HS-27A (cell line): ENCODE measurements at regions not wholly inside any gene's neighbourhood (a gene's known extent, or its start where the extent isn't known, plus 50 kb on each side); places are given as distances from the start of the nearest gene placed in this dataset.

Experiments used
- DNase-seq: peaks from one replicate; pipeline ENCODE4 v3.0.0-alpha.2; 2012; ENCODE audit warnings: low read depth, missing footprints

DNA sequence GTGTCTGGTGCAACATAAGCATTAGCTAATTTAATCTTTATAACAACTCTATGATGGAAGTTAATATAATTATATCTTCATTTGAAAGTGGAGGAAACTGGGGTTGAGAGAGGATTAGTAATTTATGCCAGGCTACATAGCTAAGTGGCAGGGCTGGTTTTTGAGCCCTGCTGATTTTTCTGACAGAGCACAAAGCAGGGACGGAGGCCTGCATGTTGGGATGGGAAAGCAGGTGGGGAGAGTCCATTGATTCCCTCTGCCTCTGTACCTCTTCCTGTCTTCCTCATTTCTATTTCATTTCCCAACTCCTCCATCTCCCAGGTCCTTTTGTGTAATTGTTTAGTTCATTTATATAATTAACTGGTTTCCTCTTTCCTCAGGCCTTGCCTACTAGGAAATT, 251.6 kb upstream of the ZPLD1 start:
- no peak for DNase-seq

DNA sequence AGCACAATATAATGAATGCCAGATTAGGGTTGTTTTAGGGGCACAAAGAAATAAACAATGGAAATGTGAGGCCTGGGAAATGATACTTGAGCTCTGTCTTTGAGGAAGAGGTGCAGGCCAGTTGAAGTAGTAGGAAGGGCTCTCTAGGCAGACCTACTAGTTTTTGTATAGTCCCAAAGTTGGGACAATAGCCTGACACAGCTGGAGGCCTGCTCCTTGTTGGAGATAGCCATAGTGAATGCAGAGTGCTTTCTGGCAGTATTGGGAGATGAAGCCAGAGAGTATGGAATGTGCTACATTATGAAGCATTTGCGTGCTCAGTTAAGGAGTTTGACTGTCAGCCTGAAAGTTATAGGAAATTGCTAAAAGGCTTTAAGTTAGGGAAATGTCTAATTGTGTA, 251.2 kb upstream of the ZPLD1 start:
- no peak for DNase-seq

DNA sequence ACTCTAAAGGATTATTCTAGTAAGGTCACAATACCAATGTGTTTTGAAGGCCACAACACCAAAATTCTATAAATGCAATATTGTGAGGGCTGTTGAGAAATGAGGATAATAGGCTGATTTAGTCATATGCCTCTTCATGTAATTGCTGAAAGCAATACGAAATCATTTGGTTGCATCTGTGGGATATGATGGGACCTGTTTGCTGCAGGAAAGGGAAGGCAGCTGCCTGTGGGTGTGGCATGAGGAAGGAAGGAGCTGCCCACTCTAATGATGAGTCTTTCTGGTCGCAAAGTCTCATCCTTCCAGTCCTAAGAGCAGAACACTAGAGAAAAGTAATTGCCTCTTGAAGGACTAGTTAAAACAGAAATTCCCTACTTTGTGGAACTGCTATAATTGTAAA, 245.3 kb upstream of the ZPLD1 start:
- DNase-seq: no peak

- no peak for DNase-seq
Observed at GRCh38 chr3:102189956-102190723, 244.7 kb upstream of the ZPLD1 start.

GRCh38 chr3:102192575-102192974, 242.2 kb upstream of the ZPLD1 start:
- DNase-seq: no peak

DNA sequence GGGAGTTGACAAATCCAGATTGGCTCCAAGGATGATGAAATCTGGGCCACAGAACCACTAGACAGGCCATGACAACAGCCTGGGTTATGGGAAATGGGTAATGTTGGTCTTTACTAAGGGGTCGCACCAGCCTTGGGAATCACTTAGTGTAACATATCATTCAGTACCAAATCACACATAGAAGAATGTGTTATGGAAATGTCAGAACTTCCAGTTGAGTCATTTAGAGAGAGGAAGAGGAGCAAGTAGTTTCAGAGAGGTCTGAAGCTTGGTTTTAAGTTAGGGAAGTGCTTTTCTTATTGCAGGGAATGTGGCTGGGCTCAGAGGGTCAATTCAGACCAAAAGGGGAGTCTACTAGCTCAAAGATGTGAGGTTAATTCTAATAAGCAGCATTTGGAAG, 241.6 kb upstream of the ZPLD1 start:
- no peak for DNase-seq

- no peak for DNase-seq
Observed at GRCh38 chr3:102194001-102194400, 240.8 kb upstream of the ZPLD1 start.

DNA sequence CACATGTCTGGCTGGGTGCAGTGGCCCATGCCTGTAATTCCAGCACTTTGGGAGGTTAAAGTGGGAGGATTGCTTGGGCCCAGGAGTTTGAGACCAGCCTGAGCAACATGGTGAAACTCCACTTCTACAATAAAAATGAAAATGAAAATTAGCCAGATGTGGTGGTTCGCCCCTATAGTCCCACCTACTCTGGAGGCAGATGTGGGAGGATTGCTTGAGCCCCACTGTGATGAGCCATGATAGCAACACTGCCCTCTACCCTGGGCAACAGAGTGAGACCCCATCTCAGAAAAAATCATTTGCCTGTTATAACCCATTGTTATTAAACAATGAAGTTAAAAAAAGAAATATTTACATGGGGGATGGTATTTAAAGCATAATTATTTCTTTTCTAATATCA, 240.1 kb upstream of the ZPLD1 start:
- no peak for DNase-seq

DNA sequence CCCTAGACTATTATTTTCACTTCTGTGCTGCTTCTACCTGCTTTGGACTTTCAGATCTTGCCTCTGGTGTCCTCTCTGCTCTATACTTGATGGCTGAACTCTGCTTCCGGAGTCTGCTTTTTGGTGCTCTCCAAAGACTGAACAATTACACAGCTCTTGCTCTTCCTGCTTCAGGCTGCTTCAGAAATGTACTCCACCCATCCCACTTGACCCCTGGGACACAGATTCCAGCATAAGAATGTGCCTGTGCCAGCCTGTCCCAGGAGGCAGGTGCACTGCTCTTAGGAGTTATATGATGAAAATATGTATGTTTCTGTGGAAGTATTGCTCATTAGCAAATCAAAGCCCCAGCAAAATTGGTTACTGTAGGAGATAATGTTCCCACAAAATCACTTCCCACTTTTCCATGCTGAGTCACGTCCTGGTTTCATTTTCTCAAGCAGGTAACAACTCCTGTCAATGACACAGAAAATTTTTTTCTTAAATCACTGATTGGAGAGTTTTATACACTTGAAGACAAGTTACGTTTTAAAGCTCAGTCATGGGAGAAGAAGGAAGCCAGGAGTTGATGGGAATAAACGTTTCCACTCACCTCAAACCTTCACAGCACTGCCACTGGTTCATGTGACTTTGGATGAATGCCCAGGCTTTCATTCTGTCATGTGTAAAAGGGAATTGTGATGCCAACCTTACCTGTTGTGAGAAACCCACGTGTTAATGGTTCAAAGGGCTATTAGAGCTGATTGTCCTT, 239.4 kb upstream of the ZPLD1 start:
- DNase-seq: no peak

- no peak for DNase-seq
Observed at GRCh38 chr3:102200126-102200525, 234.7 kb upstream of the ZPLD1 start.

DNA sequence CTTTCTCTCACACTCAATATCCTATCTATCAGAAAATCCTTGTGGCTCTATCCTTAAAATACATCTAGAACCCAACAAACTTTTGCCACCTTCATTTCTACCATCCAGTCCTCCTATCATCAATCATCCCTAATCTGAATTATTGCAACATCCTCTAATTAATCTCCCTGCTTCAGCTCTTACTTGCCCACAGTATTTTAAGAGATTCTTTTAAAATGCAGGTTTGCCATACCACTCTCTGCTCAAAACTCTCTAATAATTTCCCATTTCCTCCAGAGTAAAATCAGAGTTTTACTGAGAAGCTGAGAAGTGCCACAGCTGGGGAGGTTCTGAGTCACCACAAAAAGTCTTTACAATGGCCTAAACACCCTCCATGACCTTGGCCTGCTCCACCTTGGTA, 234.3 kb upstream of the ZPLD1 start:
- DNase-seq: no peak

GRCh38 chr3:102205647-102206046, 229.2 kb upstream of the ZPLD1 start:
- no peak for DNase-seq

DNA sequence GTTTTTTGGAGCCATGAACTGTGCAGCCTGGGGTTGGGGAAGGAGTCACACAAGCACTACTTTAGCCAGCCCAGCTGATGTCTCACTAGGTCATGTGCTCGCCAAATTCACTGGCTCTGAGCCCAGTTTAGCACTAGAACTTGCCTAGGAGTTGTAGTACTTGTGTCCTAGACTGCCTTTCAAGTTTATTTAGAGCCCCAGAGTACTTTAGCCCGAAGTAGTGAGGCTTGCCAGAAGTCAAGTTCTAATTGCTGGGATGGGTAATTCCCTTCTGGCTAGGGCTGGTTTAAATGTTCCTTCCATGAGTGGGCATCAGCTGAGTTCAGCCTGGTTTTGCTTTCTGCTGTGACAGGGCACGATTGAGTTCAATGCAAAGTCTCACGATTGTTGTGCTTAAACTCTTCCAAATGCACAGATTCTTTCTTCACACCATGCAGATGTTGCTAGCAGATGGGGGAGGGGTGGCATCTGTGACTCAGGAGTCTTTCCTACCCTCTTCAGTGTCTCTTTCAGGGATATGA, 228.2 kb upstream of the ZPLD1 start:
- DNase-seq: no peak

- DNase-seq: no peak
Observed at GRCh38 chr3:102207151-102207571, 227.7 kb upstream of the ZPLD1 start.

GRCh38 chr3:102215166-102215565, 219.6 kb upstream of the ZPLD1 start:
- no peak for DNase-seq

DNA sequence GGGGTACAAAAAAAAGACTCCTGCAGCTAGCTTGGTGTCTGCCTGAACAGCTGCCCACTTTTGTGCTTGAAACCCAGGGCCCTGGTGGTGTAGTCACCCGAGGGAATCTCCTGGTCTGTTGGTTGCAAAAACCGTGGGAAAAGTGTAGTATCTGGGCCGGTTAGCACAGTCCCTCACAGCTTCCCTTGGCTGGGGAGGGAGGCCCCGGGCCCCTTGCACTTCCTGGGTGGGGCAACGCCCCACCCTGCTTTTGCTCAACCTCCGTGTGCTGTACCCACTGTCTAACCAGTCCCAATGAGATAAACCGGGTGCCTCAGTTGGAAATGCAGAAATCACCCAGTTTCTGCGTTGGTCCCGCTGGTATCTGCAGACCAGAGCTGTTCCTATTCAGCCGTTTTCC, 211.7 kb upstream of the ZPLD1 start:
- DNase-seq: no peak

- no peak for DNase-seq
Observed at GRCh38 chr3:102224171-102224570, 210.6 kb upstream of the ZPLD1 start.

DNA sequence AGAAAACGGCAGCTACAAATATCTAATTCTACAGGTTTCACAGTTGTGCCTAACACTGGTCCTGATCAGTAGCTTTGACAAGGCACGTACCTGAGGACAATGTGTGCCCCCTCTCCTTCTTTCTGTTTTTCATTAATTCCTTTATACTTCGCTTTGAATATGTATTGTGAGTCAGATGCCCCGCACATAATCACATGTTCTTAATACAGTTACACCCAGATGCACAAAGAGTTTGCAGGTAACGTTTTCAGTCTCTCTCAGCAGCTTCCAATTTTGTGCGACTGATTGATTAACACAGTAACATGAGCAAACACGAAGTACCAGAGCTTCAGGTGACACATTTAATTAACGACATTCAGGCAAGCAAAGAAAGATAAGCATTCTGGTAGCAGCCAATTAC, 209.8 kb upstream of the ZPLD1 start:
- DNase-seq: no peak

DNA sequence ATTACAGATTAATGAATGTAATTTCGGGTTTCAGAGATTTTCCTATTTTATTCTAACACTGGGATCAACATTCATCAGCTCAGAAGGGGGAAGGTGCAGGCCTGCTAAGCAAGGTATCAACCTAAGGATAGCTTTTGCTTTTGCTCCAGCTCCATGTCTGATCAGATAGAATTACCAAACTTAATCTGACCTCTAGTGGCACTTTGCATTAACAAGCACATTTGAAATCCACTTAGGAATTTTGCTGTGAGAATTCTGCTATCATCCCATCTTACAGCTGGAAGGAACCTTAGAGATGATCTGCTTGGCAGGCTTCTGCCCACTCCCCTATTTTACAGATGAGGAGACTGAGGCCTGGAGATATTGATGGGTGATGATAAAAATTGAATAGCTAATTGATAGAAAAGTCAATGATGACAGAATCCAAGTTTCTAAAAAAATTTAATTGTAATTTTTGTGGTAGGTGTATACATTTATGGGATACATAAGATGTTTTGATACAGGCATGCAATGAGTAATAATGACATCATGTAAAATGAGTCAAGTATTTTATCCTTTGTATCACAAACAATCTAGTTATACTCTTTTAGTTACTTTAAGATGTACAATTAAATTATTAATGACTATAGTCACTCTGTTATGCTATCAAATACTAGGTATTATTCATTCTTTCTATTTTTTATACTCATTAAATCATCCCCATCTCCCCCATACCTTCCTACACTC, 209.2 kb upstream of the ZPLD1 start:
- peak; percentile 41 for DNase-seq

DNA sequence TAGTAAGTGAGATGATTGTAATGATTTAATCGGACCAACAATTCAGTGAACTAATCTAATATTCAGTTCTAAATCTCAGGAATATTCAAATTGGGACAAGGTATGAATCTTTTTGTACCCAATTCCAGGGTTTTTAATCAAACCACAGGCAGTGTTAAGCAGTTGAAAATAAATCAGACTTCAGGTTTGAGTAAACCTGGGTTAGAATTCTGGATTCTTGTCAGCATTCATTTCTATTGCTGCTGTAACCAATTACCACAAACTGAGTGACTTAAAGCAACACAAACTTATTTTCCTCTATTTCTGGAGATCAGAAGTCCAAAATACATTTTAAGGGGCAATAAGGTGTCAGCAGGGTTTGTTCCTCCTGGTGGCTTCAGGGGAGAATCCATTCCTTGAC, 208.4 kb upstream of the ZPLD1 start:
- DNase-seq: no peak

GRCh38 chr3:102229062-102229655, 205.7 kb upstream of the ZPLD1 start:
- DNase-seq: peak; percentile 50

DNA sequence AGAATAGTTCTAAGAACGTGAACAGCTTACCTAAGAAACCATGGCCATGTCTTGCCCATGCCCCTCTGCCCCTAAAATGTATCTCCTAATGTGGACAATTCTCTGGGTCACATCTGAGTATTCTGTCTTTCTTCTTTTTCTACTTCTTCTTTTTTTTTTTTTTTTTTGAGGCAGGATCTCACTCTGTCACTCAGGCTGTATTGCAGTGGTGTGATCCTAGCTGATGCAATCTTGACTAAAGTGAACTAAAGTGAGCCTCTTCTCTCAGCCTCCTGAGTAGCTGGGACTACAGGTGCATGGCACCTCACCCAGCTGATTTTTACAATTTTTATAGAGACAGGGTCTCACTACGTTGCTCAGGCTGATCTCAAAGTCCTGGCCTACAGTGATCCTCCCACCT, 204.8 kb upstream of the ZPLD1 start:
- DNase-seq: no peak
